ENCODE measurements at regions not wholly inside any gene's neighbourhood (a gene's known extent, or its start where the extent isn't known, plus 50 kb on each side); places are given as distances from the start of the nearest gene placed in this dataset.

GRCh38 chr2:156215656-156216055 lies 116.9 kb downstream of the NR4A2 start:
- TF ChIP-seq CTCF (IDR thresholded peaks at IDR 0.05) (no peak), EZH2 (IDR thresholded peaks at IDR 0.05; ENCODE audit: borderline replicate concordance, insufficient read depth, low read depth, low read length, poor library complexity, severe bottlenecking) (no peak)

Data from B cell (primary cell).